Retina (tissue), 1 donor: ENCODE measurements at regions not wholly inside any gene's neighbourhood (a gene's known extent, or its start where the extent isn't known, plus 50 kb on each side); places are given as distances from the start of the nearest gene placed in this dataset.
"Not testable (repeated sequence)": the region's sequence is repeated elsewhere in the genome, so short reads cannot be mapped to it uniquely, and the experiment has no call there.

Source experiments
- DNase-seq: peaks from one replicate; pipeline ENCODE4 v3.0.0-alpha.2; 2016

DNA sequence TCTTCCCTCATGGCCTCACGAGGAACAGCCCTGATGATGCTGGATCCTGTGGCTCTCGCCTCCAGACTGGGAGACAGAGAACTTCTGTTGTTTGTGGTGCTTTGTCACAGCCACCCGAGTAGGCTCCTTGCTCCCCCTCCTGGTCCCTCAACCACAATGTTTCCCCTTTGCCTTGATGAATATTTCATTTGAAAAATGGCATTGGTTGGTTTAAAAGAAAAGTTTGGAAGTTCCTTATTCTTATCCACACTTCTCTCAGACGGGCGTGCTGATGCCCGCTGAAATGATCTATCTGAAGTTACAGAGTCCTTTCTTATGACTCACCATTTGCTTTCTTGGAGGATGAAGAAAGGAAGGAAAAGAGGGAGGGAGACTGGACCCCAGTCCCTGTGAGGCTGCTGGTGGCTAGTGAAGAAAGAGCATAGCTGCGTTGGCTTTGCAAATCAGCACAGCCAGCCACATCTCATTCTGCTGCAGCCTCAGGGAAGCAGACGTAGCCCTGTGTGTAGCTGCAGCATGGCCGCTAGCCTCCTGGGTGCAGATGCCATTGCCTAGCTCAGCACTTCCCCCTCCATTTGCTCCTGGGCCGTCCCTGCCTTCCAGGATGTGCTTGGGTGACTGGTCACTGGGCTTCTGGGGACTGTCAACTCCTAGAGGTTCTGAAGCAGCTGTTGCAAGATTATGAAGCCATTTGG, 185.9 kb downstream of the ERCC6L2 start:
- DNase-seq = peak; percentile 47

DNA sequence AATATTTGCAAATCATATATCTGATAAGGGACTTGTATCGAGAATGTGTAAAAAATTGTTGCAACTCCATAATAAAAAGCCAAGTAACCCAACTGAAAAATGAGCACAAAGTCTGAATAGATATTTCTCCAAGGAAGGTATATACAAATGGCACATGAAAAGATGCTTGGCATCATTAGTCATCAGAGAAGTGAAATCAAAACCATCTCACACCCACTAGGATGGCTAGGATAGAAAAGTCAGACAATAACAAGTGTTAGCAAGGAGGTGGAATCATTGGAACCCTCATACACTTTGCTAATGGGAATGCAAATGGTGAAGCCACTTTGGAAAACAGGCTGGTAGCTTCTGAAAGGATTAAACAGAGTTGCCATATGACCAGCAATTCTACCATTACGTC, 182.7 kb downstream of the ERCC6L2 start:
- DNase-seq = no peak

DNA sequence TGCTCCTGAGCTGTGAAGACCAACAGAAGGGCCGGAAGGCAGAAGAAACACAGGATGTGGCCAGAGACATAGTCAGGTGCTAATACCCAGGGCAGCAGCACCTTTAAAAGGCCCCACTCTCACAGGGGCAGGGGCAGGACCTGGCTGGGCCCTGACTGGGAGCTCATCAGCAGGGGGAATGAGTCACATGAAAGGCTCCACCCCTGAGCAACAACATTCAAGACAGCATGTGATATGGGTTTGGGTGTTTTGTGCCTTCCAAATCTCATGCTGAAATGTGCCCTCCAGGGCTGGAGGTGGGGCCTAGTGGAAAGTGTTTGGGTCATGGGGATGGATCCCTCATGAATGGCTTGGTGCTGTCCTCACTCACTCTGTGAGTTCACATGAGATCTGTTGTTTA, 181.7 kb downstream of the ERCC6L2 start:
- DNase-seq = no peak

DNA sequence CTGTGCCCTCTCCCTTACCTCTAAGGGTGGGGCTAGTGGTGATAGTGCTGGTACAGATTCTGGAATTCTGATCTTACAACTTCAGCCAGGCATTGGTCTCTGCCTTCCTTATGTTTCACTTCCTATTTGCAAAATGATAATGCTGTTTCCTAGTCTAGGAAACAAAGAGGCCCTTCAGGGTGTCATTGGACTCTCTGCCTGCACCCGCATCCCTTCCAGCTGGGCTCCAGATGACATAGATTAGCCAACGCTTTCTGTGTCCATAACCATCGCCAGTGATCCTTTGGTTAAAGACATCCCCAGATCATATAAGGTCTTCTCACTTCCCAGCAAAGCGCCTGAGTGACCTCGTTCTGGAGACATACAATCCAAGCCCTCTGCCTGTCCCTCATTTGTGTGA, 180.7 kb downstream of the ERCC6L2 start:
- DNase-seq = no peak

DNA sequence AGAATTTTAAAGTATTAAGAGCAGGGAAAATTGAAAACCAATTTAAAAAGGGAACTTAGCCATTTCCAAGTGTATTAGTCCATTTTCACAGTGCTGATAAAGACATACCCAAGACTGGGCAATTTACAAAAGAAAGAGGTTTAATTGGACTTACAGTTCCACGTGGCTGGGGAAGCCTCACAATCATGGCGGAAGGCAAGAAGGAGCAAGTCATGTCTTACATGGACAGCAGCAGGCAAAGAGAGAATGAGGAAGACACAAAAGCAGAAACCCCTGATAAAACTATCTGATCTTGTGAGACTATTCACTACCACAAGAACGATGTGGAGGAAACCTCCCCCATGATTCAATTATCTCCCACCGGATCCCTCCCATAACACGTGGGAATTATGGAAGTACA, 178.8 kb downstream of the ERCC6L2 start:
- DNase-seq = not testable (repeated sequence)

DNA sequence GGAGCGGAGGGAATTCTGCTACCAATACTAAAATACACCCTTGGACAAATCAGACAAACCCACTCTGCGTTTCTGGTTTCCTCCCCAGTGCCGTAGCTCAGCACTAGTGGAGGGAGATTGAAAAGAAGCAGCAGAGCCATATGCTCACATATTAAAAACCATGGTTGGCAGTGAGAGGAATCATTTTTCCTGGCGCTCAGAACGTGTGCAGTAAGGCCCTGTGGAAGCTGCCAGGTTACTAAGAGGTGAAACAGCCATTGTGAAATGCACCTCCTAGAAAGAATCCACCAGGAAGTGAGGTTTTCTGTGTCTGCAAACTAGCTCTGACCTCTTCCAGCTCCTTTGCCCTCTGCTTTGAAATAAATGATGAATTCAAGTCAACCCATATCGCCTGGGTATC, 177.2 kb downstream of the ERCC6L2 start:
- no peak for DNase-seq

DNA sequence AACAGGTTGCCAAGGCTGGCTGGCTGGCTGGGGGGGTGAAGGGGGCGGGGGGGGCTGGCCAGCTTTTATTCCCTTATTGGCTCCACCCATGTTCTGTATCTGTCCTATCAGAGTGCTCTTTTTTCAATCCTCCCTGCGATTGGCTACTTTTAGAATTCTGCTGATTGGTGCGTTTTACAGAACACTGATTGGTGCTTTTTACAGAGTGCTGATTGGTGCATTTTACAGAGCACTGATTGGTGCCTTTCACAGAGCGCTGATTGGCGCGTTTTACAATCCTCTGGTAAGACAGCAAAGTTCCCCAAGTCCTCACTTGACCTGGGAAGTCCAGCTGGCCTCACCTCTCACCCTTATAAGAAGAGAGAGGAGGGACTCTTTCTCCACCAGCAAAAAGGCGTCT, 175.9 kb downstream of the ERCC6L2 start:
- DNase-seq = no peak

DNA sequence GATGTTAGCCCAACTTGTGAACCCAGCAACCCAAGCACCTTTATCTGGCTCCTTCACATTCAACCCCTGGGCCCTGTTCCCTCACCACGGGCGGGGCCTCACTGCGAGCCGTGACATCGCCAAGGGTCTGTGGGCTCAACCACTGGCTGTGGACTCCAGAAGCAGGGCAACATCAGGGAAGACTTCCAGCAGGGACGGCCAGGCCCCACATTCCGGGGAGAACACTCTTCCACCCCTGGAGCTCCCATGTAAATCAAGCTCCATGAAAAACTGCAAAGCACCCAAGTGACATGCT, 175.3 kb downstream of the ERCC6L2 start:
- DNase-seq = no peak

DNA sequence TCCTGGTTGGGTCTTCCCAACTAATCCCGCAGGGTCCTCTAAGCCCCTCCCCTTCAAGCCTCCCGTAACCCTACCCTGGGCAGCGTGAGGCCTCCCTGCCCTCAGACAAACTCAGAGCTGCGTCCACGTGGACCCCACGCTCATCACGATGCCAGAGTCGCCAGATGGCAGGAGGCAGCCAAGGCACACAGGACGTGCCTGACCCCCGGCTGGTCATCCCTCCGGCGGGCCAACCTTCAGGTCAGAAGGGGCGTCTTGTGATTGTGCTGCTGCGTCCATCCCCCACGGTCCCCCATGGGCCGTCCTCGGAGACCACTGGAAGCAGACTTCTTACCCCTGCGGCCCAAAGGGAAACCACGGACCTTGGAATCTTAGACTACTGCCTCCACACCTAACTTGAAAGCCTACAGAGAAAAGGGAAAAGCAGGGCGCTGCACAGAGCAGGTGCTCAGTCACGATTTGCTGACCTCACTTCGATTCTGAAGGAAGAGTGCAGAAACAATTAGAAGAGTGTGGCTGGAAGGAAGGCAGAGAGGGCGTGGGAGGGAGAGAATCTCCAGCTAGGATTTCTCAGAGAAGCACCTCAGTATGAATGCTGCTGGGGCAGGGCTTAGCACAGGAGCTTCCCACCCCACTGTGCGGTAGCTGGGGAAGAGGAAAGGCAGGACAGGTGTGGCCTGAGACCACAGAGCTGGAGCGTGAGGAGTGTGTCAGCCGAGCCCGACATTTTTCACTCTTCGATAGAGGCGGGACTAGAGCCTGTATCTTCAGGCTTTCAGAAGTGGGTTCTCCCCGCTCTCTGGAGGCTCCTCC, 174.8 kb downstream of the ERCC6L2 start:
- no peak for DNase-seq

DNA sequence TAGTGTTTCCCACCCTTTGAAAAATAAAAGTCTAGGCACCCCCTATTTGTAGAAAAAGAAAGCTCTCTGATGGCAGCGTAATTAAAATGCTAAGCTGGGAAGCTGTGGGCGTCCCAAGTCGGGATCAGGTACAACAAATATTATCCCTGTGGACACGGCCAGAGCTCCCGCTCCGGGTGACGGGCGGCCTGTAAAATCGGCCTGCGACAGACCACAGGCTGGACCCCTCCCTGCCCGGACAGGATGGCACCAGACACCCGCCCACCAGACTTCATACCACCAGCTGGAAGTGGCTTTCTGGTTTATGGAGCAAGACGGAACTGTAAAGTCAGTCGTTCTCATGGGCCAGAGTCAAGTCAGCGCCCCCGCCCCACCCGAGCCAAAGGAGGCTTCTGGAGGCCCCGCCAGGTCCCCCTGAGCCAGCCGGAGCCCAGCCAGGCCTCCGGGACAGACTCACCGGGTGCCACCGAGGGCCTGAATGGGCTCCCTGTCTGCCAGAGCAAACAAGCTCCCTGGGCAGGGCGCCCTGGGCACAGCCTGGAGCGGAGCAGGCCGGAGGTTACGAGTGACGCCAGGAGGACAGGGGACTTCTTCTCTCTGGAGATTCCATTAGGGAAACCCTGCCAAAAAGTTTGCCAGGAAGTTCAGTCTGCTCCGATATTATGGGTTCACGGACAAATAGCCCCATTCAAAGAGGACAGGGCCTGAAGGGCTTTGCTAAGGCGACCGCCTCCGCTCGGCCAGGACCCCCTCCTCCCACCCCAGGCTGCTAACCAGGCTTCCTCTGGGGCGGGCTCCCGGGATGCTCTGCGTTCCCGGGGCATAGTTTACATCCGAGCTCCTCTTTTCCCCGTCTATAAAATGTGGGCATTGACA, 173.7 kb downstream of the ERCC6L2 start:
- no peak for DNase-seq

DNA sequence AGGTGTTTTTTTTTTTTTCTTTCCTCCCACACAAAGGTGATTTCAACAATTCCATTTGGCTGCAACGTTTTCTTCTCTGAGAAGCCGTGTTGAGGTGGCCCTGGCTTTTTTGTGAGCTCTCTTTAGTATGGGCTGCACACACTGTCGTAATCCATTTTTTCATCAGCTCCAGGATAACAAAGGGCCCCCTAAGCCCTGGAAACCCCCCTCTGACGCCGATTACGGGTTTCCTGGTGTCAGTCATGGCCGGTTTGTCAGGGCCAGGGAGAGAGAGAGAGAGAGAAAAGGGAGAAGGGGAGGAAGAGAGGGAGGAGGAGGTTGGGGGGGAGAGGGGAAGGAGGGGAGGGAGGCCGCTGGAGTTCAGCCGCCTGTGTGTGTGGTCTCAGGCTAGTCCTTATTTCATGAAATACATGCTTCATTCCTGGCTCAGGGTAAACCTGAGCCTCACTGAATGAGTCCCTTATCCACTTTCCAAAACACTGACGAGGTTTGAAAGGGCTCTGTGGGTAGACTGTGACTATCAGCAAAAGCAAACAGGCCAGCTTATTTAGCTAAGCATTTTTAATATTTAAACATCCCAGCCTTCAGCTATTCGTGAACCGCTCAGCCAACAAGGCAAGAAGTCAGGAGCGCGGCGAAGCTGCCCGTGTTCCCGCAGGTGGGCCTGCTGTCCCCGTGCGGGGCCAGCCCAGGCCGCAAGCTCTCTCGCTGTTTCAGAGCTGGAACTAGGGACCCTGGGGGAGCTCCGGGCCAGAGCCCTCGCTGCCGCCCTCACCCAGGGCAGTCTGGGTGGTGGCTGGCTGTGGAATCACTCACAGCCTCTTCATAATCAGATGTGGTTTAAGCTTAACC, 172.8 kb downstream of the ERCC6L2 start:
- peak; percentile 87 for DNase-seq

DNA sequence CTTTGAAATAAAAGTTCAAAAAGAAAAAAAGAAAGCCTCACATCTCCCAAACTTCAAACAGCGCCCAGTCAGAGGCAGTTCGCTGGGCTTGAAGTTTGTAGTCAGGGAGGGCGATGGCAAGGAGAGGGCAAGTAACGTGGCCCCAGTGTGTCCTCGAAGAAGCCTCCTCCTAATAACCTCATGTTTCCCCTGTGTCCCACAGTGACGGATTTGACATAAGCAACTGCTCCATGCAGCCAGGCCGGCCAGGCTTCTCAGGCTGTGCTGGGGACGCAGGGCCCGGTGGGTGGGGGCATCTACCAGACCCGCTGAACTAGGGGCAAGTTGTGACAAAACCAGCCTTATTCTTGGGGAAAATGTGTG, 172.2 kb downstream of the ERCC6L2 start:
- no peak for DNase-seq

DNA sequence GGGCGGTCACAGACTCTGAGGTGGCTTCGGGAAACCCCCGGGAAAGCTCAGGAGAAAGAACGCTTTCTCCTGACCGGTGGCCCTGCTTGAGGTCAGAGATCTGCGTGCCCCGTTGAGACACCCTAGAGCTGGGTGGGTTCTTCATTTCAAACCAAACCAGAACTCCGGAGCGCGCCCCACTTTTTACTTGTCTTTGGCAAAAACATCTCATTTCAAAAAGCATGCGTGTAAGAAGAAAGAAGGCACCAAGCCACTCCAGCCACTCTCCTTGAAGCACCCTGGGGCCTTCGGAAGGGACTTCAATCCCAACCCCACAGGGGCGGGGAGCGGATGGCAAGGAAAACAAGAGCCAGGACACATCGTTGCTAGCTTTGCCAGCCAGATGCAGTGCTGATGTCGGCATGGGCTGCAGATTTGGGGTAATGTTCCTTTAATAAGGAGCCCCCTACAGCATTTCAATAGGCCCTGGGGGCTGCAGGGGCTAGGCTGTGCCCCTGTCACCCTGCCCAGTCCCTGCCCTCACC, 171.7 kb downstream of the ERCC6L2 start:
- DNase-seq = no peak

DNA sequence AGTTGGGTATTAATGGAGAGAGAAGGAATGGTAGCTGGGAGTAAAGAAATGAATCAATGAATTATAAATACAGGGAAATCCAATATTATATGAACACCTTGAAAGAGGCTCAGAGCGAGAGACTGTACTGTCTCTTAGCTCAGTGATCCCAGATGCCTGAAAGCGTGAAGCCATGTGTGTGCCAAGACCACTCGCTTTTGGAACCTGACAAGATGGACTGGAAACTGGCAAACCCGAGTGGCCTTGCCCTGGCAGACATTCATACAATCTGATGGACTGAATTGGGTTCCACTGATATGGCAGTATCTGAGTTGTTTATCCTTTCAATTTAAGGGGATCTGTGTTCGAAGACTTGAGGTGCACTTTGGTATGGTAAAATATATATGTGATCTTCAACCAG, 170.3 kb downstream of the ERCC6L2 start:
- no peak for DNase-seq

DNA sequence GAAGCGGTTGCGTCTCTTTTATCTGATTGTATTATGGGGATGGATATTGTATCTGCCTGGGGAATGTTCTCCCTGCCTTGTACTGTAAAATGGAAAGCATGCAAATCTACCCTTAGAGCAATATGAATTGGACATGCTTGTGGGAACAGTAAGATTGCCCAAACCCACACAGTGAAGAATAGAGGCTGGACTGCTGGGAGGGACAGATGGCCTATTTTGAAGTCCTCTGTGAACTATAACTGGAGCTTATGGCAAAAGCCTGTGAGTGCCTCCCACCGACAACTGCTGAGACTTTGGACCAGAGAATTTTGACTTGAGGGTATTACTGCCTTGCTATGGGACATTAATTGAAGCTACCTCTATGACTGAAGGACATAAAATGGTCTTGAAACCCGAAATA, 168.9 kb downstream of the ERCC6L2 start:
- DNase-seq = no peak

DNA sequence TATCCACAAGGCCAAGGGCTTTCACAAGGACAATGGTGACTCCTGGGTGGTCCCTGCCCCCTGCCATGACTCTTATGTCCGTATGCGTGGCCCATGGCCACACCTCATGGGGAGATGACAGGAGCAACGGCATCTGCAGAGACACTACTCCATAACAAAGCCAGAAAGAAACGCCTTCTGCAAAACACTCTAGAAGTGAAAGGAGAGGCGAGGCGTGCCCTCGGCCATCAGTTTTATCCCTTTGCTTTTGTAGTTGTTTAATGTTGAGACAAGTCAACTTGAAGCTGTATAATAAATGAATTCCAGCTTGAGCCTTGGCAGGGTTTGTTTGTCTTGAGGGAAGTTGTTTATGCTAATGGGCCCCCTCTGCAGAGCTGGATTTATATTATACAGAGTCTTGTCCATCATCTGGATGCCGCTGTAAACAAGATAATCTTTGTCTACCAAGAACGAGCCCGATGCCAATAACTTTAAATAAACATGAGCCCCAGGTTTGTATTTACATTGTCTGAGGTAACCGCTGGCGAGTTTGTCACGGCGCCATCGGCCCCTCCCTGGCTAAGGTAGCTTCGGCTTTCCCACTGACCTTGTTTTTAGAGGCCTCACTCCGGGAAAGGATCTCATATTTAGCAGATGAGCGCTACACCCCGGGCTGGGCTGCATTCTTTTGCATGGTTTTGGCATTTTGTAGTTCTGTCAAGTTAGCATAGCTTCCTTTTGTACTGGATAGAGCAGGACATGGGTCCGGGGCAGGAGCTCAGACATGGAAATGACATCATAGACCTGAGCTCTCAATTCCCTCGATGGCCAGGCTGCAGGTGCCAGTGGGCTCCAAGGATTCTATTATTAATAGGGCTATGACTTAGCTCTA, 165.3 kb downstream of the ERCC6L2 start:
- no peak for DNase-seq

DNA sequence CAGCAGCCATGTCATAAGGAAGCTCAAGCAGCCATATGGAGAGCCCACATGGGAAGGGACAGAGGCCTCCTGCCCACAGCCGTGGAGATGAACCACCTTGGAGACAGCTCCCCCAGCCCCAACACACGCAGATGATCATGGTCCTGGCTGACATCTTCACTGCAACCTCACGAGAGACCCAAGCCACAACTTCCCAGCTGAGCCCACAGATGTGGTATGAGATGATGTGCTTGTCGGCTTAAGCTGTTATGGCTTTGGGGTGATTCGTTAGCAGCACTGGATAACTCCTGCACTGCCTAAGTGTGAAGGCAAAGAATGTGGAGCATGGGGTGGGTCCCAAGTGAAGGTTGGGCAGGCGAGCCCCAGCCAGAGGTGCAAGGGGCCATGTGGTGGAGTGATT, 163.4 kb downstream of the ERCC6L2 start:
- no peak for DNase-seq

DNA sequence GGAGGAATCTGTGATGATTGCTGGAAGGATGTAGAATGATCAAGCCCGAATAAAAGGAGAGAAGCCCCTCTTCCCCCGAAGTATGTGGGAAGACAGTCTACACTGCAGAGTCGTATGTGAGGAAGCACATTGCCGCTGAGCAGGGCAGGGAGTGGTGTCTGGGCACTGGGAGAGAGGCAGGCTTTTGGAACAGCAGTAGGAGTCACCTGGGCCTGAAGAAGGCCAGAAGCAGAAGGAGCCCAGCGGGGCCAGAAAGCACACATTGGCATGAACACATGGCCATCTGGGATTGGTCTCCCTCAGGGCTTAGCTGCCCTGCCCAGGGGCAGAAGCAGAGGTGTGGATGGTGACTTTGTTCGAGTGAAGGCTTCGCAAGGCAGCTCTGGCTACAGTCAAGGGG, 162.8 kb downstream of the ERCC6L2 start:
- DNase-seq = no peak

DNA sequence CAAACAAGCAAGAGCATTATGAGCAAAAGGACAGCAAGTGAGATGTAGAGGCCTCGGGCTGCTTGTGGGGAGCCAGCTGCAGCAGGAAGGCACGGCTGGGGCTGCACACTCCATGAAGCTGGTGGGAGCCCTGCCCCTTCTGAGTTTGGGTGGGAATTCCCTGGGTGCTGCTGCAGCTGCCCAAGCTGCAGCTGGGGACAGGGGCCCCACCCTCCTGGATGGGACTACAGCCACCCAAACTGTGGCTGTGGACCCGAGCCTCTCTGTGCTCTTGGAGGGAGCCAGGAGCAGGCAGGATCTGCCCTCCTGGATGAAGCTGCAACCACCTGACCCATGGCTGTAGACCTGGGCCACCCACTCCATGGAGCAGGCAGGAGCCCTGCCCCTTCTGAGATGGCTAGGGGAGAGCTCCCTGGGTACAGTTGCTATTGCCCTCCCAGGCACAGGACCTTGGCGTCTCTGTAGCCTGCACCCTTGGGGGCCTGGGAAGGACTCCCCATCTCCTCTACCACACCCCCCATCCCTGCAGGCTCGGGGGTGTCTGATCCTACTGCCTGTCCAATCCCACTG, 159.1 kb downstream of the ERCC6L2 start:
- no peak for DNase-seq

DNA sequence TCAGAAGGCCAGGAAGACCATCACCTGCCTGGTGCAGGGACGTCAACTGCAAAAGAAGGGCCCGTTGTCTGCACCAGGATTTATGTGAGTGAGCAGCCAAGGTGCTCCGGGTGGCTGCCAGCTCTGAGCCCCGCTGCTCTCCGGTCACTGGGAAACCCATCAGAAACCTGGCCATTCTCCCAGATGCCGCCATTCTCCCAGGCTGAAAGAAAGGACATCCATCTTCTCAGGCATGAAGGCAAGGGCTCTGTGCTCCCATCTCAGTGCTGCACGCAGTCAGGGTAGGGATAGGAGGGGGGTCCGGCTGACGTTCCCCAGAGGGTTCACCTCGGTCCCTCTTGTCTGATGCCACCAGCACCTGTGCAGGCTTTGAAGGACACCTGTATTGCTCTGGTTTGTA, 158.4 kb downstream of the ERCC6L2 start:
- DNase-seq = no peak

DNA sequence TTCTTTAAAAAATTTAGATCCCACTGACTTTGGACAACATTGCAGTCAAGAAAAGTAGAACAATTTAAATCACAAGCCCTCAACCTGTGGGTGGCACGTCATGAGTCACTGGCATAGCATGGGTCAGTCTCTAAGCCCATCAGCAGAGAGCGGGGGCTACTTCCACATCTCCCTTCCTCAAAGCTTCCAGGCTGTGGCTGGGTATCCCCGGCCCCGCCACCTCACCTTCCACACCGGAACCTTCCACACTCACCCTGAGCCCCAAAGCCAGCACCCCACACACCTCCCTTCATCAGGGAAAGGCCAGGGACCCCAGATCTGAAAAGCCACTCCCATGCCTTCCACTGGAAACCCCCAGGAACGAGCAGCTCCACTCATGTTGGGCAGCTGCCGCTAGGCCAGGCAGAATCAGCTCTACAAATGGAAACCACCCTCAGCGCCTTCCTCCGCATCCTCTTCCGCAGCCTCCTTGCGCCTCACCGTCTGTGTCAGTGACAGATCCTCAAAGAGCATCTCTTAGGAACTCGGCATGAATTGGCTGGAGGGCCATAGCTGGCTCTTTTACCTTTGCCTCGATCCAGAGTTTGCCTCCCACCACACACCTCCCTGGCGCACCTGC, 156.5 kb downstream of the ERCC6L2 start:
- no peak for DNase-seq
